T-helper 17 cell (primary cell): ENCODE measurements at regions not wholly inside any gene's neighbourhood (a gene's known extent, or its start where the extent isn't known, plus 50 kb on each side); places are given as distances from the start of the nearest gene placed in this dataset.
A peak's percentile ranks its signal among the peaks of the same experiment; 100 is the strongest.

Source experiments
- ATAC-seq: fragments of 150-1000 bp; cut with Tn5 transposase; 2 replicates; pipeline ENCODE4 v1.10.0; 2021; ENCODE audit warnings: mild to moderate bottlenecking, moderate library complexity
- DNase-seq, 3 donors: peaks; one replicate each; pipeline versions ENCODE4 v3.0.0 to v3.0.0-alpha.2; 2020 to 2021
- H3K9me3 ChIP-seq: one replicate; pipeline ENCODE4 v1.7.0; 2013; ENCODE audit warnings: low read length, mild to moderate bottlenecking; ENCODE audit not compliant: control insufficient read depth, poor library complexity, severe bottlenecking
- H3K27ac Mint-ChIP-seq: one replicate; pipeline ENCODE4 v1.8.0; 2022; ENCODE audit warnings: mild to moderate bottlenecking, moderate library complexity, mixed read lengths
- H3K27me3 Mint-ChIP-seq: one replicate; pipeline ENCODE4 v1.8.0; 2022; ENCODE audit warnings: mixed read lengths
- H3K36me3 Mint-ChIP-seq: one replicate; pipeline ENCODE4 v1.8.0; 2022; ENCODE audit warnings: low read depth, mixed read lengths
- H3K4me1 Mint-ChIP-seq: one replicate; pipeline ENCODE4 v1.8.0; 2022; ENCODE audit warnings: mild to moderate bottlenecking, mixed read lengths
- H3K4me3 Mint-ChIP-seq: one replicate; pipeline ENCODE4 v1.8.0; 2022; ENCODE audit warnings: mild to moderate bottlenecking, moderate library complexity, mixed read lengths

DNA sequence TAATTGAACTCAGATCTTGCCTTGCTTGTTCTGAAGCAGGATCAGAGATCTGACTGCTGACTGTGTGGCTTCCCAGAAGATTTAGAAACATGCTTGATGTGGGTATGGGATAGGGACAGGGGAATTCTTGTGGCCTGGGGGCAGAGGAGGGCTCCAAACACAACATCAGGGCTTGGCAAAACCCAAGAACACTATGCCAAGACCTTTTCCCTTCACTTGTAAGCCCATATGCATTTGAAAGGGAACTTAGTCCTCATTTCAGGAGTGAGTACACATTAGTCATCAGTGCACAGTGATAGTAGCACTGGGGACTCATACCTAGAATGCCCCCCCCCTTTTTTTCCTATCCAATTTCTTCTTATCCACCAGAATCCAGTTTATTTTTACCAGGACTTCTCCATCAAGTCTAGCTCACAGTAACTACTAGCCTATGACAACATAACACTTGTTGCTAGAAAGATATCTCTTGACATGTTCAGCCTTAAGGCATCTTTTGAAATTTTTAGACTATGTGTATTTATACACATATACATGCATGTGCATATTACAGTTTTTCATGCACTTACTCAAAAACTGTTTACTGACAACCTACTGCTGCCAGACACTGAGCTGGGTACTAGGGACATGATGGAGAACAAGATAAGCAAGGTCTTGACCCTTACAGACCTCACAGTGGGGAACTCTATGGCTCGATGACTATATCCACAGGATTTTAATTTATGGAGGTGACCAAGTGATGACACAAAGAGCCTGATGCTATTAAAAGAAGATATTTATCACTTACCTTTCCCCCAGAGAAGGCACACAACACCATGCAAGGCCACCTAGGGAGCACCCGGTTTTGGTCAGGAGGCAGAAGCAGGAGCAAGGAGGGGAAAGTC, 158.3 kb upstream of the MAP3K1 start:
- Mint-ChIP-seq H3K27me3 (no peaks in the 10 kb centered on the region), H3K27ac (no peak overlapping the region), H3K36me3 (peaks cover 3% of the 10 kb centered on the region), H3K4me1 (peaks cover 16% of the 10 kb centered on the region), H3K4me3 (no peak overlapping the region)
- ATAC-seq (no peak), DNase-seq (no peak)
- no peaks in the 10 kb centered on the region for H3K9me3 ChIP-seq

DNA sequence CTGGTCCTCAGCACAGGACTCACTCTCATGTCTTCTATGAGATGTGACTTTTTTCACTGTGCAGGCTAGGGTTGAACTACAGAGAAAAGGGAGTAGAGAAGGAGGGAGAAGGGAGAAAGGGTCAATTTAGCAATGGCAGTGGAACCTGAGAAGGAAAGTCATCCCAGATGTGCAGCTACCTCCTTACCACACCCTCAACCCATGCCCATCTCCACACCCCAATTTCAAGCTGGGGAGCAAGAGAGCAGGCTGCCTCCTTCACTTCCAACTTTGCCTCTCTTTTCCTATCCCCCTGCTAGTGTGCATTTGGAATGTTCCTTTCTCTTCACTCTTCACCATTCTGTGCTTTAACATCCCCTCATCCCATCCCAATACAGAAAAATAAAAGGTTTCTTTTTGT, 163.5 kb upstream of the MAP3K1 start:
- no peak for ATAC-seq
- H3K27ac Mint-ChIP-seq: no peak overlapping the region

DNA sequence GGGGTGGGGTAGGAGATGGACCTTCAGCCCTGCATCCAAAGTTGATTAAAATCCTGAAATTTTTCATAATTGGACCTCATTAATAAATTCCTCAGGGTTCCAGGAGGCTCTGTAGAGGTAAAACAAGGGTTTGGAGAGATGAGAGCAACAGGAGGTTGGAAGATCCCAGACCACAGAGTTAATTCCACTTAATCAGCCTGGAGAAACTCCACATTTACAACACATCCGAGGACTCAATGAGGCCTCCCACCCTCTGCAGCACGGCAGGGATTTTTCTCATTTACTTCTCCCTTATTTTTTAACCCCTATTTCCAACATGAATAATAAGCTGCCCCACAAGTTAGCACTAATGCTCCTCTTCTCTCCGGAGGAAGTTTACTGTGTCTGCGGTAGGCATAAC, 165.0 kb upstream of the MAP3K1 start:
- Mint-ChIP-seq H3K4me1 (peaks cover 30% of the 10 kb centered on the region), H3K36me3 (peaks cover 2% of the 10 kb centered on the region)

More for the DNA sequence above, 163.5 kb upstream of the MAP3K1 start:
- Mint-ChIP-seq H3K27me3 (no peaks in the 10 kb centered on the region), H3K4me3 (no peak overlapping the region), H3K36me3 (peaks cover 3% of the 10 kb centered on the region), H3K4me1 (peaks cover 29% of the 10 kb centered on the region)
- DNase-seq: no peak
- H3K9me3 ChIP-seq: no peaks in the 10 kb centered on the region

DNA sequence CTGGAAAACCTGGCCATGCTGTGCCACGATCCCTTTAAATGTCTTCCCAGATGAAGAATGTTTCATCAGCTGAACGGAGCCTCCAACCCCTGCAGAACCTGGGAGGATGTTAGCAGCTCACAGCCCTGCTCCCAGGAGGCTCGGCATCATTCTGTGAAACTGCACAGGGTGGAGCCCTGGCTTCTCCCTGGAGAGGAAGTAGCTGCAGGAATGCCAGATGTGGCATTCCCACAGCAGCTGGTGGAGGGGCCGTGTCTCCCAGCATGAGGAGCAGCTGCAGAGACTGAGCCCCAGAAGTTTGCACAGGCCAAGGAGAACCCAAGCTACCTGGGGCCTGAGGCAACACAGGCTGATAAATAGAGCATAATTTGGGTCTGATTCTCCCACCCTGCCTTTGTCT, 165.8 kb upstream of the MAP3K1 start:
- H3K4me1 Mint-ChIP-seq: peaks cover 36% of the 10 kb centered on the region
- H3K36me3 Mint-ChIP-seq: no peaks in the 10 kb centered on the region
- H3K4me3 Mint-ChIP-seq: no peak overlapping the region
- H3K27me3 Mint-ChIP-seq: no peaks in the 10 kb centered on the region
- peak overlapping the region; percentile 17 for H3K27ac Mint-ChIP-seq
- no peak for ATAC-seq
- no peak for DNase-seq
- no peaks in the 10 kb centered on the region for H3K9me3 ChIP-seq

More for the DNA sequence above, 165.0 kb upstream of the MAP3K1 start:
- no peaks in the 10 kb centered on the region for H3K27me3 Mint-ChIP-seq
- ATAC-seq (no peak), DNase-seq (no peak)
- no peak overlapping the region for H3K4me3 Mint-ChIP-seq
- H3K9me3 ChIP-seq: no peaks in the 10 kb centered on the region
- H3K27ac Mint-ChIP-seq: peak overlapping the region; percentile 17

DNA sequence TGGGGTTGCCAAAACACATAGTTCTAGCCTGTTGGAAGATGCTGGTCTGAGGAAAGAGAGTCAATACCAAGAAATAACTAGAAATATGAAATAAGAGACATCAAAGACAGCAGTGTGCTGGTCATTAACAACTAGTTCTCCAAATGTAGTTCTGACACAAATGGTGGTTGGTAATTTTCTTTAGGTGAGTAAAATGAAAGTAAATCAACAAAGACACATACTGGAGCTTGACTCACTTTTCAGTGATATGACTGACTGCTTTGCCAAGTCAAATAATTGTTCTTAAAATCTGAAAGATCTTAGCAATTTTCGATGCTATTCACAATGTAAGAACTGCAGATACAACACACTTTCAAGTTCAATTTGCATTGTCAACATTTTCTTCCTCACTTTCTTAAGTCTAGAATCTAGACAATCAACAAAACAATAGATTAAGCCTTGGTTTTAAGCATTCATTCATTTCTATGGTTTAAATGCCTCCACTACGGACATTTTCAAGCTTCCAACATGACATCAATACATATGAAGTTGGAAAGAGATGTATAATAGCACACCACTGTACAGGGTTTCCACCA, 166.8 kb upstream of the MAP3K1 start:
- Mint-ChIP-seq H3K4me3 (no peak overlapping the region), H3K4me1 (peaks cover 38% of the 10 kb centered on the region), H3K27me3 (no peaks in the 10 kb centered on the region), H3K36me3 (no peaks in the 10 kb centered on the region), H3K27ac (no peak overlapping the region)
- no peaks in the 10 kb centered on the region for H3K9me3 ChIP-seq
- DNase-seq (no peak), ATAC-seq (no peak)

DNA sequence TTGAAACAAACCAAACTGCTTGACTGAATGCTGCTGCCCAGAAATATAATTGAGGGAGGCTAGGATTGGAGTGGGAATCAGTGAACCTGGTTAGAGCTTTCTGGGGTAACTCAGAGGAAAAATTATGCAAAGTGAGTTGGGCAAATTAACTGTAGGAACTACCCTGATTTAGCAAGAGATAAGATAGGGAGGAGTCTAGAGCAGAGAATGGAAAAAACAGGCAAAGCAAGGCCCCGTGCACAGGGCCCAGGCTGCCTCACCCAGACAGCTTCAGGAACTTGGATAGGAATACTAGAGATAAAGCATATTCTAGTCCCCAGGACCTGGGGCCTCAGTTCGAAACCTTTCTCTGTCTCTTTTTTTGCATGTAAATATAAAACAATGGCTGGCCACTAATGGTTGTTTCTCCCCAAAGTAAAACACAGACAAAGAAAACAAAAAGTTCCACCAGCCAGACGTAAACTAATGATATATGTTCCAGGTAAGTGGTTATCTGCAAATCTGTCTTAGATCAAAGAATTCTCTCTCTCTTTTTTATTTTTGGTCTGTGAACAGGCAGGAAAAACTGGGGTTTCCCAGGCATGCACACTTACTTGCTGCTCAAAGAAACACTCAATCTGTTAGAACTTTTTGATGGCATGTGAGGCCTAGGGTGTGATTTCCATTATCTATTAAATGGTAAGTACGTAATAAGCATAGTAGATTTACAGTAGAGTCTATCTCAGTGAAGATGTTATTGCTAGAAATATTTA, 168.1 kb upstream of the MAP3K1 start:
- H3K4me3 Mint-ChIP-seq: no peak overlapping the region
- H3K27ac Mint-ChIP-seq: peak overlapping the region; percentile 89
- no peak for DNase-seq
- peaks cover 36% of the 10 kb centered on the region for H3K4me1 Mint-ChIP-seq
- no peaks in the 10 kb centered on the region for H3K36me3 Mint-ChIP-seq
- no peaks in the 10 kb centered on the region for H3K27me3 Mint-ChIP-seq
- H3K9me3 ChIP-seq: no peaks in the 10 kb centered on the region
- peak; percentile 75 for ATAC-seq

DNA sequence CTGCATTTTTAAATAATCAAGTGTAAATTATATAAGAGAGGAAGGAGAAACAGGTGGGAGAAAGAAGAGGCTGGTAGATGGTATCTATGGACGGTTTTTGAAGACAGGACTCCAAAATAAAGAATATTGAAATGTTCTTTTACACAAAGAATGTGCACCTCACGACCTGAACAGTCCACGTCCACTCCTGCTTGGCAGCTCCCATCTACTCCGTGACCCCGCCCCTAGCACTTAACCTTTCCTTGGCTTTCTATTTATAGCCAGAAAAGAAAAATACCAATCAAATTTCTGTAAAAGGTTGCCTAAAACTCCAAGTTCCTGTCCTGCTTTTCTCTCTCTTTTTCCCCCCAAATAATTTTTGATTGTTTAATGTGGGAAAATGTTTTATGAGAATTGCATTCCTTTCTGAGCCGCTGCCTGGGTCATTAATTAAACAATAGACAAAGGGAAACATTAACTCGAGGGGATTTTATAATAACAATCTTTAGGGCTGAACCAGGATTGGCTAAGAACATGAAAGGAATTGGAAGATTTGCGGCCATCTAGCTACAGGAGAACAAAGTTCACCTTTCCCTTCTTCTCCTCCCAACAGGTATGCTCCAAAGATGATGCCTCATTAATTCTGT, 173.6 kb upstream of the MAP3K1 start:
- DNase-seq (no peak), ATAC-seq (no peak)
- Mint-ChIP-seq H3K27me3 (no peaks in the 10 kb centered on the region), H3K27ac (peak overlapping the region; percentile 99), H3K4me3 (no peak overlapping the region), H3K36me3 (no peaks in the 10 kb centered on the region), H3K4me1 (peaks cover 51% of the 10 kb centered on the region)
- H3K9me3 ChIP-seq: no peaks in the 10 kb centered on the region

DNA sequence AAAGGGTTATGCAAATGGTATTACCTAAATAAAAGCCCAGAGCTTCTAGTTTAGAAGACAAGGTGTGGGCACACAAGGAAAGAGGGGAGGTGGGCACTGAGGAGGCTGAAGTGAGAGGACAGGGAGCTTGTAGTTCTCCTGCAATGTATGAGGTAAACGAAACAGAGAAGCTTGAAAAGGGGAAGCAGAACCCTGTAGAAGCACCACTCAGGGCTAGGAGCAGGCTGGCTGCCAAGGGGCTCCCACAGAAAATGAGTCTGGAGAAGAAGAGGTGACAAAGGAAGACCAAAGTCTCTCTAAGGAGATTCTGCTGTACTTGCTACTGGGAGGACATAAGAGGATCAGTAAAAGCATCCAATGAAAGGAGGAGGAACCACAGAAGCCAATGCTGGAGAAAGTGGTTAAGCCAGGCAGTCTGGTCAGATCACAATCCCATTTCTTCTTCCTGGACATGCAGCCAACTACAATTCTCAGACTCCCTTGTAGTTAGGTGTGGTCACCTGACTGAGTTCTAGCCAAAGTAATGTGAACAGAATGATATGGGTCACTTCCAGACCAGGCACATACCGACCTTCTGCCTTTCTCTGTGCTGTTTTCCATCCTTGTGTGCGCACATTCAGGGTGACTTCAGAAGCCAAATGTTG, 174.5 kb upstream of the MAP3K1 start:
- H3K36me3 Mint-ChIP-seq: no peaks in the 10 kb centered on the region
- no peak for DNase-seq

DNA sequence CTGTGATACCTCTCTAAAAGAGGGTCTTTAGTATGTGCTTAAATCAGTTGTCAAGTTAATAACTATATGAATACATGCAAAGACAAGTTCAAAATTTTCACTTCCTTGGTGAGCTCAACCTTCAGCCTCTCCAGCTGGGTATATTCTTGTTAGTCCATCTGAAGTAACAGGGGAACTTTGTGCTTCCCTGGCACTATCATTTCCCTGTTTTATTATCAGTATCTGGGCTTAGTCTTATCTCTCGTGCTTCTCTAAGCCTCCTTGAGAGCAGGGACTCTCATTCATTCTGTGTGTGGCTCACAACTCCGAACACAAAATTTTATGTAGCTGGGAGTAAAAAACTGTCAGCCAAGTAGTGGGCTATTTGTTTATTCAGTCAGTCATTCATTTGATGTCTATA, 175.9 kb upstream of the MAP3K1 start:
- Mint-ChIP-seq H3K27me3 (no peaks in the 10 kb centered on the region), H3K4me3 (peak overlapping the region; percentile 80), H3K36me3 (no peaks in the 10 kb centered on the region), H3K27ac (peak overlapping the region; percentile 99), H3K4me1 (peaks cover 48% of the 10 kb centered on the region)
- DNase-seq: no peak
- no peak for ATAC-seq
- H3K9me3 ChIP-seq: no peaks in the 10 kb centered on the region

More for the DNA sequence above, 174.5 kb upstream of the MAP3K1 start:
- Mint-ChIP-seq H3K27me3 (no peaks in the 10 kb centered on the region), H3K27ac (peak overlapping the region; percentile 99), H3K4me3 (no peak overlapping the region), H3K4me1 (peaks cover 55% of the 10 kb centered on the region)
- no peak for ATAC-seq
- no peaks in the 10 kb centered on the region for H3K9me3 ChIP-seq

DNA sequence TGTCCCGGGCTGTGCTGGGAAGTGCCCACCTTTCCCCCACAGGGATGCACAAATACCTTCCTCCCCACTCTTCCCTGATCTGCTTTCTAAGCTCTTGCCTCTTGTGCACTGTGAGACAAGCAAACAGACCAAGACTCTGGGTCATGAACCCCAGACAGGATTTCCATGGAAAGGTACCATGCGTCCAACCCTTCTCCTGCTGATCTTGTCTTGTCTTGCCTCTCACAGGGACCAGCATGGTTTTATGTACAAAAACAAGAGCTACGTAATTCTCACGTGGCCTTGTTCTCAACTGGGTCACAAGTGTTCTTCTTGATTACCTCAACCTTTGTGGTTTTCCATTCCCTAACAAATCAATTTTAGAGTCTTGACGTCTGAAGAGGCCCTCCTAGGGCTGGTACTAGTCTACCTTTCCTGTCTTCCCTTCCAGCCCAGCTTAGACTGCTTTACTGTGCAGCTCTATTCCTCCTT, 176.5 kb upstream of the MAP3K1 start:
- H3K27ac Mint-ChIP-seq: peak overlapping the region; percentile 99

DNA sequence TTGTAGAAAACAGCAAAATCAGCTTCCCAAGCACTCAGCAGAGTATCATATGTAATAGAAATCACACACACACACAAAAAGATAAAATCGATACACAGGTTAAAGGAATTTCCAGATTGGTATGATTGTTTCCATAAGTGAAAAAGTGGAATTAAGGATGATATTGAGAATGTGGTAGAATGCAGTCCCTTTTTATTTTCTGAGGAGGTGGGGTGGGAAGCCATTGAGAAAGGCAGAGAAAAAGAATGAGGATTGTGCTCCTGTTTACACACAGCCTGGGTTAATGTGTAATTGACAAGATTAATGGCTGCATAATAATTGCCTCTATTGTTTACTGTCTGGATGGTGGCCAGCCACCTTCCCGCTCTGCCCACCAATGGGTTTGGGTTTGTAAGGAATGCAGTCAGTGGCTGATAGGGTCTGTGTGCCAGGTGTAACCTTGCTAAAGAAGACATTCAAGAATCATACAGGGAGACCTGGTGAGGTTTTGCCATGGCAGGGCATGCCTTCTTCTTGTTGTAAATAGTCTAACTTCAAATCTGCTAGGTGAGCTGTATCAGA, 177.2 kb upstream of the MAP3K1 start:
- H3K27ac Mint-ChIP-seq: peak overlapping the region; percentile 99

More for the DNA sequence above, 176.5 kb upstream of the MAP3K1 start:
- ATAC-seq (peak; percentile 93), DNase-seq (peak; percentile 16 to 46 (median 42))
- peaks cover 46% of the 10 kb centered on the region for H3K4me1 Mint-ChIP-seq
- no peaks in the 10 kb centered on the region for H3K36me3 Mint-ChIP-seq
- no peaks in the 10 kb centered on the region for H3K27me3 Mint-ChIP-seq
- H3K4me3 Mint-ChIP-seq: peak overlapping the region; percentile 80
- no peaks in the 10 kb centered on the region for H3K9me3 ChIP-seq

DNA sequence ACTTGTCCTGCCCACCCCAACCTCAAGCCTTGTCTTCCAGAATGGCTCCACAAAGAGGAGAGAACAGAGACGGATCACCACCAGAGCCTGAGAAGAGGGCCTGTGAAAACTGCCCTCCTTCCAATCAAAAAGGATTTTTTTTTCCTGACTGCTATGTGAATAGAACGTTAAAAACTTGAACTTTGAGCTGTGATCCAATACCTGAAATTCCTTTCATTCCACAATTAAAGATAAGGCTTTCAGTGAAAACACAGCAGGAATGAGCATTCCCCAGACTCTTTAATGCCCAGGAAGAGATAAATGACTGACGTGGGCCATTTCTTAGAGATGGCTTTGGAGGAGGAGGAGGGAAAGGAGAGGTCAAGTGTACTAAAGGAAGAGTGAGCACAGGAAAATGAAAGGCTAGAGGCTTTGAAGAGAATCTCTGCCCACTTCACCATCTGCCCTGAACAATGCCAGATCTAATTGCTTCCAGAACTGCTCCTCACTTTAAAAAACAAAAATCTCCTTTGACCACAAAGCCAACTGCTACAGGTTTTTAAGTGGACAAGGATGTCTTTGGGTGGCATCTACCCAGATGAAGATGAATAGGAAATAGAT, 177.9 kb upstream of the MAP3K1 start:
- Mint-ChIP-seq H3K27me3 (no peaks in the 10 kb centered on the region), H3K27ac (peak overlapping the region; percentile 99), H3K4me1 (peaks cover 46% of the 10 kb centered on the region), H3K36me3 (no peaks in the 10 kb centered on the region), H3K4me3 (peak overlapping the region; percentile 37)
- DNase-seq (no peak), ATAC-seq (no peak)
- H3K9me3 ChIP-seq: no peaks in the 10 kb centered on the region

More for the DNA sequence above, 177.2 kb upstream of the MAP3K1 start:
- H3K27me3 Mint-ChIP-seq: no peaks in the 10 kb centered on the region
- peaks cover 46% of the 10 kb centered on the region for H3K4me1 Mint-ChIP-seq
- H3K4me3 Mint-ChIP-seq: peak overlapping the region; percentile 25
- no peaks in the 10 kb centered on the region for H3K9me3 ChIP-seq
- DNase-seq: no peak
- ATAC-seq: peak; percentile 24
- no peaks in the 10 kb centered on the region for H3K36me3 Mint-ChIP-seq
